GM12875 (cell line): ENCODE measurements at regions not wholly inside any gene's neighbourhood (a gene's known extent, or its start where the extent isn't known, plus 50 kb on each side); places are given as distances from the start of the nearest gene placed in this dataset.

Source experiments
- H3K4me3 ChIP-seq: one replicate; pipeline ENCODE4 v1.5.1; 2011; ENCODE audit warnings: low read depth, low read length, control low read depth
- CTCF ChIP-seq: IDR thresholded peaks from 2 replicates; pipeline ENCODE4 v1.5.1; 2011; ENCODE audit warnings: low read depth, mild to moderate bottlenecking, control low read depth, inconsistent platforms, low read length, moderate library complexity, borderline replicate concordance; ENCODE audit not compliant: insufficient read depth

- H3K4me3 ChIP-seq = no peak overlapping the region
- TF ChIP-seq CTCF = no peak
These were observed 127.7 kb downstream of the LRATD1 start for GRCh38 chr2:14760169-14760568.

- no peak for TF ChIP-seq CTCF
- no peak overlapping the region for H3K4me3 ChIP-seq
These were observed 128.6 kb downstream of the LRATD1 start for GRCh38 chr2:14761118-14761517.

- H3K4me3 ChIP-seq = no peak overlapping the region
- no peak for TF ChIP-seq CTCF
These were observed 141.2 kb downstream of the LRATD1 start for GRCh38 chr2:14773696-14774095.

- H3K4me3 ChIP-seq = no peak overlapping the region
- TF ChIP-seq CTCF = no peak
These were observed 142.0 kb downstream of the LRATD1 start for GRCh38 chr2:14774436-14774968.

- no peak for TF ChIP-seq CTCF
- no peak overlapping the region for H3K4me3 ChIP-seq
These were observed 143.7 kb downstream of the LRATD1 start for GRCh38 chr2:14776216-14776615.

GRCh38 chr2:14778015-14778414 is 145.5 kb downstream of the LRATD1 start:
- no peak overlapping the region for H3K4me3 ChIP-seq
- TF ChIP-seq CTCF = no peak

- H3K4me3 ChIP-seq = no peak overlapping the region
- TF ChIP-seq CTCF = no peak
These were observed 146.7 kb downstream of the LRATD1 start for GRCh38 chr2:14779252-14779651.
